Activated naive CD4-positive, alpha-beta T cell treated with anti-CD3 and anti-CD28 coated beads, Interleukin-2, amount 10 ng/mL, durations not matched to agents 7 days and 5 days (primary cell): ENCODE measurements at regions not wholly inside any gene's neighbourhood (a gene's known extent, or its start where the extent isn't known, plus 50 kb on each side); places are given as distances from the start of the nearest gene placed in this dataset.

Experiments
- CTCF ChIA-PET: fragments of 350-600 bp; sonication (Branson Sonifier 250); formaldehyde crosslinking; loops from one replicate; lab custom pipeline; 2021; ENCODE audit warnings: antibody characterized with exemption; lab: Charles Lee
- DNase-seq: peaks from one replicate; pipeline ENCODE4 v3.0.0-alpha.2; 2020
- H3K27ac Mint-ChIP-seq: one replicate; pipeline ENCODE4 v1.8.0; 2021; ENCODE audit warnings: mild to moderate bottlenecking, moderate library complexity, mixed read lengths
- H3K27me3 Mint-ChIP-seq: one replicate; pipeline ENCODE4 v1.8.0; 2021; ENCODE audit warnings: mild to moderate bottlenecking, mixed read lengths
- H3K36me3 Mint-ChIP-seq: one replicate; pipeline ENCODE4 v1.8.0; 2021; ENCODE audit warnings: mixed read lengths
- H3K4me1 Mint-ChIP-seq: one replicate; pipeline ENCODE4 v1.8.0; 2021; ENCODE audit warnings: mixed read lengths
- H3K4me3 Mint-ChIP-seq: one replicate; pipeline ENCODE4 v1.8.0; 2021; ENCODE audit warnings: mild to moderate bottlenecking, moderate library complexity, mixed read lengths
- H3K9me3 Mint-ChIP-seq: one replicate; pipeline ENCODE4 v1.8.0; 2021; ENCODE audit warnings: mixed read lengths

- no peak for DNase-seq
- H3K27ac Mint-ChIP-seq: no peak overlapping the region
- H3K9me3 Mint-ChIP-seq: no peaks in the 10 kb centered on the region
- H3K4me3 Mint-ChIP-seq: no peak overlapping the region
- peaks cover 50% of the 10 kb centered on the region for H3K27me3 Mint-ChIP-seq
- no peaks in the 10 kb centered on the region for H3K36me3 Mint-ChIP-seq
- H3K4me1 Mint-ChIP-seq: no peaks in the 10 kb centered on the region
- CTCF ChIA-PET: no interaction called here
These were observed 51.7 kb downstream of the FAM50B start for GRCh38 chr6:3900744-3901336.

DNA sequence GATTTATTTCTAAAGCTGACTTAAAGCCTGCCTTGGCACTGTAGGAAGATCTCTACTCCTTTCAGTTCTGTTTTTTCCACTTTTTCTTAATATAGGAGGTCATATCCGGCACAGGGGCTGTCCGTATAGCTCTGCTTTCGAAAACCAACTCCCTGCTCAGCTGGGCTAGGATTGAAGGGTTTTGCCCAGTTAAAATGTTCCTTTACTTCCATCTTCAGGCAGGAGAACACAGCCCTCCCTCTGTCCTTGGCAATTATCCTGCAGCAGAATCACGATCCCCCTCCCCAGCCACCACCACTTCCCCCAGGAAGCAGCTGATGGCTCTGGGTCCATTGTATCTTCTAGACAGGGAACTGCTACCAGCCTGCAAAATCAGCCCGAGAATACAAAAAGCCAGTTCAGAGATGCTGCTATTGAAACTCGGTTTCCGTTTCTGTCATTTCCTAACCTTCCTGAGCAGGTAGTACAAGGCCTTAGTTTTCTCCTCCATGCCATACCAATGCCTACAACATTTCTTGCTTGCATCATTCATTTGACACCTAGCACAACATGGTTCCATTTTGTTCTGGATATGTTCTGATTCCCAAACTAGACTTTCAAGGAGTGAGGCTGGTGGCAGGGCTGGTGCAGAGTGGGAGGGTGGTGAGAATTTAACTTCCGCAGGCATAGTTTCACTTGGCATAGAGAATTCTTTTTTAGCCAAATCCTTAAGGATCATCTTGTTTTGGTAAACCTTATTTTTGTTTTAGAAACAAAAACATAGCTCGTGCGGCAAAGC lies 53.9 kb downstream of the FAM50B start:
- H3K27ac Mint-ChIP-seq: no peak overlapping the region
- CTCF ChIA-PET: interaction anchor here (0.9 to 1.6 kb wide), 2 partner anchors 30 to 228 kb away, joined by 3 to 4 read pairs; no protein-coding TSS in a partner anchor
- no peak for DNase-seq

GRCh38 chr6:3904518-3904917 lies 55.3 kb downstream of the FAM50B start:
- CTCF ChIA-PET: no interaction called here
- Mint-ChIP-seq H3K27me3 (peaks cover 74% of the 10 kb centered on the region), H3K9me3 (no peaks in the 10 kb centered on the region), H3K27ac (no peak overlapping the region), H3K4me1 (no peaks in the 10 kb centered on the region), H3K4me3 (no peak overlapping the region), H3K36me3 (no peaks in the 10 kb centered on the region)
- no peak for DNase-seq

More for the DNA sequence above, 53.9 kb downstream of the FAM50B start:
- Mint-ChIP-seq H3K36me3 (no peaks in the 10 kb centered on the region), H3K4me3 (no peak overlapping the region), H3K27me3 (peaks cover 67% of the 10 kb centered on the region), H3K4me1 (no peaks in the 10 kb centered on the region), H3K9me3 (no peaks in the 10 kb centered on the region)

DNA sequence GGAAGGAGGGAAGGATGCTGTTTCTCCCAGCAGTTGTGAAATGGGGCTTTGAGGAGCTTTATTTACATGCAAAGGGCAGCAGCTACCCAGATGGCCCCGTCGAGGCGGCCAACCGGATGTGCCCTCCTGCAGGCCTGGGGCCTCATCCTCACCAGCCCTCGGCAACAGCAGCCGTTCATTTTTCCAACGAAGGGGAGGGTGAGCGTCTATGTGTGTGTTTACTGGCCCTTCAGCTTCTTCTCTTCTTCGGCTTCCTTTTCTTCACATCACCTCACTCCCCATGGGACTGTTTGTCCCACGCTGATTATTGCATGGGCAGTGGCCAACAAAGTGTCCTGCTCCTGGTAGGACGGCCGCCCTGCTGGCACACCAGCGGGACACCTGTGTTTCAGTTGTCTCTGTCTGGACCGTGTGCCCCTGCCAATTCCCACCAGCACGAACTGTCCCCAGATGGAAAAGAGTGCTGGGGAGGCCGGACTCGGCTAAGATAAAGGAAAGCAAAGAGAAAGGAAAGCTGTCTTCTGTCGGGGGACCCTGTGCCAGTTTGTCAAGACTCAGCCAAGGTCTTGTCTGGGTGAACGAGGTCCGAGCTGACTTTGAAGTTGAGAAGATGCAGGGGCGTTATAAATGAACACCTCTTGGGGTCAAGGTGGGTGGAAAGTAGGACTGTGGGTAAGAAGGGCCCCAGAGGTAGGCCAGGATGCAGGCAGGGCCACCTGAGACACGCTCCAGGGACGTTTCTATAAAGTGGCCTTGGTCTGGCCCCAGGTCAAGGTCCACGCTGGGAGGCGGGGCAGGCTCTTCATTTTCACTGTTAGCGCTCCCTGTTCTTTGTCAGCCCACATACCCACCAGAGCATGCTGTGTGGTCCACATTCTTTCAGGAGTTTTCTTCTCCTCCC lies 57.0 kb downstream of the FAM50B start:
- peaks cover 85% of the 10 kb centered on the region for H3K27me3 Mint-ChIP-seq

GRCh38 chr6:3906846-3907151 lies 57.6 kb downstream of the FAM50B start:
- CTCF ChIA-PET: no interaction called here
- Mint-ChIP-seq H3K27ac (no peak overlapping the region), H3K27me3 (peaks cover 91% of the 10 kb centered on the region)

More for the DNA sequence above, 57.0 kb downstream of the FAM50B start:
- Mint-ChIP-seq H3K4me1 (no peaks in the 10 kb centered on the region), H3K9me3 (no peaks in the 10 kb centered on the region), H3K36me3 (no peaks in the 10 kb centered on the region), H3K4me3 (no peak overlapping the region), H3K27ac (no peak overlapping the region)
- CTCF ChIA-PET: interaction anchor here (1.0 kb wide), 1 partner anchor 57 kb away, joined by 5 read pairs; the partner anchor contains the start of gene FAM50B
- no peak for DNase-seq

DNA sequence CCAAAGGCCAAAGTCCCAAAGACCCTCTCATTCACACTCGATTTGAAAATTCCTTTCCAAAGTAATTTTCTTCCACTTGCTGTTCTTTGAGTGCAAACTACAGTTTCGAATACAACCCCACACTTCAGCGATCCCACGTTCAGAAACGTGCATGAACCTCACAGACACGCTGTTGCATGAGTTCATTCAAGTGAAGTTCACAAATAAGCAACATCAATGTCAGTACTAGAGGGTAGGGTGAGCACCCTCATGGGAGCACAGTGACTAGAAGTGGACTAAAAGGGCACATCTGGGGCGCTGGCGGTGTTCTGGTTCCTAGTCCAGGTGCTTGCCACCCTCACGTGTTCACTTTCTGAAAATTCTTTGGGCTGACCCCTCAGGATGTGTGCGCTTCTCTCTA lies 59.0 kb downstream of the FAM50B start:
- H3K27me3 Mint-ChIP-seq: peaks cover 95% of the 10 kb centered on the region
- H3K4me1 Mint-ChIP-seq: no peaks in the 10 kb centered on the region
- H3K36me3 Mint-ChIP-seq: no peaks in the 10 kb centered on the region
- H3K27ac Mint-ChIP-seq: no peak overlapping the region
- CTCF ChIA-PET: no interaction called here
- no peak for DNase-seq
- no peaks in the 10 kb centered on the region for H3K9me3 Mint-ChIP-seq
- H3K4me3 Mint-ChIP-seq: no peak overlapping the region

More at GRCh38 chr6:3906846-3907151, 57.6 kb downstream of the FAM50B start:
- Mint-ChIP-seq H3K4me3 (no peak overlapping the region), H3K9me3 (no peaks in the 10 kb centered on the region), H3K36me3 (no peaks in the 10 kb centered on the region), H3K4me1 (no peaks in the 10 kb centered on the region)
- DNase-seq: no peak

GRCh38 chr6:3908961-3909360 lies 59.8 kb downstream of the FAM50B start:
- Mint-ChIP-seq H3K9me3 (no peaks in the 10 kb centered on the region), H3K27ac (no peak overlapping the region), H3K36me3 (no peaks in the 10 kb centered on the region), H3K4me3 (no peak overlapping the region), H3K27me3 (peaks cover 95% of the 10 kb centered on the region), H3K4me1 (peaks cover 4% of the 10 kb centered on the region)
- CTCF ChIA-PET: no interaction called here
- DNase-seq: no peak

DNA sequence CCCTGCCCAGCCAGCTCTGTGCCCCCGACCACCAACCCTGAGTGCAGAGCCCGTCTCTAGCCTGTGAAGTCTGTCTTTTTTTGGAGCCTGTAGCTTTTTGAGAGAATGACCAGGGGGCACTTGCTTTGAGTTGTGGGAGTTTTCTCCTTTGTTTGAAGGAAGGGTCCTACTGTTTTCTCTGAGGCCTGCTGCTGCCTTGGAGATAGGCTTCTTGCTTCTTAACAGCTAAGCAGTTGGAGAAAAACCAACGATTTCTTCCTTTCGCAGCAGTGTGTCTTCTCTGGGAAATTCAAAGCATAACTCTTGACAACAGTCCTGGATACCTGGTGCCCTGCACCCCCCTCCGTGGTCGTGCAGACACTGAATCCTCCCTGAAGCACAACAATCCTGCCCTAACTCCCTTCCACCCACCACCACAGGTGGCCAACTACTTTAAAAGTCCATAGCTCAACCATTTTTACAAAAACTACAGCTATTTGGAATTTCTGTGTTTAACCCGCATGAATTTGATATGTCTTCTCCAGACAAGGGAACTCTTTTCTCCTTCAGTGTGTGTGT lies 61.0 kb downstream of the FAM50B start:
- H3K4me3 Mint-ChIP-seq: no peak overlapping the region
- no peaks in the 10 kb centered on the region for H3K36me3 Mint-ChIP-seq
- H3K27me3 Mint-ChIP-seq: peaks cover 92% of the 10 kb centered on the region
- no peaks in the 10 kb centered on the region for H3K9me3 Mint-ChIP-seq
- DNase-seq: no peak
- no peak overlapping the region for H3K27ac Mint-ChIP-seq
- CTCF ChIA-PET: interaction anchor here (0.8 to 1.1 kb wide), 2 partner anchors 23 to 68 kb away, joined by 4 read pairs; no protein-coding TSS in a partner anchor
- peaks cover 16% of the 10 kb centered on the region for H3K4me1 Mint-ChIP-seq

- CTCF ChIA-PET: no interaction called here
- Mint-ChIP-seq H3K36me3 (no peaks in the 10 kb centered on the region), H3K9me3 (no peaks in the 10 kb centered on the region), H3K27me3 (peaks cover 90% of the 10 kb centered on the region), H3K27ac (peak overlapping the region; percentile 19), H3K4me1 (peaks cover 26% of the 10 kb centered on the region), H3K4me3 (no peak overlapping the region)
- DNase-seq: no peak
These were observed 62.0 kb downstream of the FAM50B start for GRCh38 chr6:3911130-3911529.

DNA sequence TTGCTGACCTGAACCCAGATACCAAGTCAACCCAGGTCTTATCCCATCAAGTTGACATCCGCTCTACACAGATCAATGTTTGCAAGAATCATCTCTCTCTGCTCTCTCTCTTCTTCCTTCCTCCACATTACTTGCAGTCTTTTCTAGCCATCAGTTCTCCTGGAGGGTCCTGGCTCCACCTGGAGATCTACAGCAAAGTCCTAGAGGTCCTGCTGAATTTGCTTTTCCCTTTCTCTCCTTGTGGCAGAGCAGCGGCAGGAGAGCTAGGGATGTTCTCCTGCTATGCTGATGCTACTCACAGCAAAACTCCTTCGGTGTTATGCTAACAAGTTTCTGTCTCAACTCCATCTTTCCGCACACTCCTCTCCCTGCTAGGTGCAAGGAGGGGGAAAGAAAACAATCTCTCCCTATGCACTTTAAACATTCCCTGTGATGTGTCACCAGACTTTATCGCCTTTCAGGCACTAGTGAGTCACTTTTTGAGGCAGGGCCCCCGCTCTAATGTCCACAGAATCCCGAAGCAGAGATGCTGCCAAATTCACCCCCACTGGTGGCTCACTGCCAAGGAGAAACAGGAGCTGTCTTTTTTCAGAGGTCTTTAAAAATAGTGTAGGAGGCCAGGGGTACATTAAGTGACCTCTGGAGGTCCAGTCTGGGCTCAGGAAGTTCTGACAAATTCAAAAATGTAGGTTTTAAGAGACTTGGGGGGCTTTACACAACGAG lies 62.6 kb downstream of the FAM50B start:
- no peak overlapping the region for H3K27ac Mint-ChIP-seq
- CTCF ChIA-PET: interaction anchor here (1.1 kb wide), 1 partner anchor 63 kb away, joined by 3 read pairs; the partner anchor contains the start of gene FAM50B
- H3K4me3 Mint-ChIP-seq: no peak overlapping the region
- no peaks in the 10 kb centered on the region for H3K36me3 Mint-ChIP-seq
- H3K4me1 Mint-ChIP-seq: peaks cover 32% of the 10 kb centered on the region
- peaks cover 2% of the 10 kb centered on the region for H3K9me3 Mint-ChIP-seq
- H3K27me3 Mint-ChIP-seq: peaks cover 83% of the 10 kb centered on the region
- DNase-seq: no peak

DNA sequence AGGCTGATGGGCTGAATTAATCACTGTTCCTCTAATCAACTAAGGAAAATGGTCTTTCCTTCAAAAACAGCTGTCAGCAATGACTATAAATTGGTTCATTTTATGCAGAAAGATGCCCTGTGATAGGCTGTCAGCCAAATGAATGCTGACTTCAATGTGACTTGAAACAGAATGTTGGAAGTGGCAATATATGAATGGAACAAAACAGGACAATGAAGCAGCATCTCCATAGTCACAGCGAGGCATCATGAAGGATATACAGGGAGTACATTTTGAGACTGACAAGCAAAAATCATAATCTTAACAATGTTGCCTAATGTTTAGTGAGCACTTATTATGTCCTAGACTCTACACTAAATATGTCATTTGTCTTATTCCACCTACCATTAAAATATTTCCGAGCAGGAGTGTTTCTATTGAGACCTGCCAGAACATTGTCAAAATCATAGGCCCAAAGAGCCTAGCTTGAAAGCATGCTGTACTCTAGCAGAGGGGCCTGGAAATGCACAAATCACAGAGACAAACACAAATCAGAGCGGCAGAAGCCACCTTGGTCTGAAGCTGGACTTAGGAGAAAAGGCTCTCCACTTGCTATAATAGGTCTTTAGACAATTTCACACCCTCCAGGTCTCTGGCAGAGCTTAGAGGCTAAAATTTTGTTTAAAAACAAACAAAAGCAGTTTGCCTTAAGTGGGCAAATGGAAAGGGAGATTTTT lies 63.3 kb downstream of the FAM50B start:
- CTCF ChIA-PET: interaction anchor here (0.8 to 1.1 kb wide), 2 partner anchors 20 to 64 kb away, joined by 3 to 5 read pairs; partner anchors contain the start of gene FAM50B
- H3K27me3 Mint-ChIP-seq: peaks cover 80% of the 10 kb centered on the region

DNA sequence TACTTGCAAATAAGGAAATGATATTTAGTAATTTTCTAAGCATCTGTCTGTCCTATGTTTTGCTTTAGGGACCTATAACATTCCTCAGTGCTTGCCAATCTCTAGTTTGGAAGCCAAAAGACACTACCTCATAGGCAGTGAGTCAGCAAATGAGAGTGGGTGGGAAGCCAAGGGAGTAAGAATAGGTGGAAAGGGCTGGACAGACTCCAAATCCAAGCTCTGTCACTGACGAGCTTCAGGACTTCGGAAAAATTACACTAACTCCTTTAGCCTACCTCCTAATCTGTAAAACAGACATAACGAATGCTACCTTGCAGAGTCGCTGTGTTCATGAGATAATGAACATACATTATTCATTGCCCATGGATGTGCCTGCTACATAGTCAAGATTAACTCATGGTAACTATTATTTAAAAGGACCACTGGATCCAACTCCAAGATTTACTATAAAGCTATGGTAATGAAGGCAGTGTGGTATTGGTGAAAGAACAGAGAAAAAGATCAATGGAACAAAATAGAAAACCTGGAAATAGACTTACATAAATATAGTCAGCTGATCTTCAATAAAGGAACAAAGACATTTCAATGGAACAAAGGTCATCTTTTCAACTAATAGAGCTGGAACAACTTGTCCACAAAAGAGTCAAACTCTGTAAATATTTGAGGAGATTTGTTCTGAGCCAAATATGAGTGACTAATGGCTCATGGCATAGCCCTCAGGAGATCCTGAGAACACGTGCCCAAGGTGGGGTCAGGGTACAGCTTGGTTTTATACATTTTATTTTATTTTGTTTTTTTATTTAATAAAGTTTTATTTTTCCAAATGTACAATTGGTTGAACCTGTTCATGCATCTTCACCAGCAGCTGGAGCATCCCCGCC lies 64.1 kb downstream of the FAM50B start:
- H3K36me3 Mint-ChIP-seq: no peaks in the 10 kb centered on the region
- no peak overlapping the region for H3K27ac Mint-ChIP-seq
- DNase-seq: no peak
- peaks cover 2% of the 10 kb centered on the region for H3K9me3 Mint-ChIP-seq
- peaks cover 35% of the 10 kb centered on the region for H3K4me1 Mint-ChIP-seq
- CTCF ChIA-PET: interaction anchor here (0.8 to 1.1 kb wide), 2 partner anchors 20 to 65 kb away, joined by 3 to 5 read pairs; partner anchors contain the start of gene FAM50B
- H3K4me3 Mint-ChIP-seq: no peak overlapping the region
- peaks cover 80% of the 10 kb centered on the region for H3K27me3 Mint-ChIP-seq

More for the DNA sequence above, 63.3 kb downstream of the FAM50B start:
- H3K4me3 Mint-ChIP-seq: no peak overlapping the region
- no peak for DNase-seq
- H3K27ac Mint-ChIP-seq: no peak overlapping the region
- peaks cover 2% of the 10 kb centered on the region for H3K9me3 Mint-ChIP-seq
- H3K36me3 Mint-ChIP-seq: no peaks in the 10 kb centered on the region
- H3K4me1 Mint-ChIP-seq: peaks cover 35% of the 10 kb centered on the region
